ENCODE measurements at regions not wholly inside any gene's neighbourhood (a gene's known extent, or its start where the extent isn't known, plus 50 kb on each side); places are given as distances from the start of the nearest gene placed in this dataset.

GRCh38 chr22:27144321-27144720 is 486.9 kb downstream of the MIAT start:
- TF ChIP-seq POLR2A (IDR thresholded peaks at IDR 0.05), result no peak
- TF ChIP-seq, protein P1, sequence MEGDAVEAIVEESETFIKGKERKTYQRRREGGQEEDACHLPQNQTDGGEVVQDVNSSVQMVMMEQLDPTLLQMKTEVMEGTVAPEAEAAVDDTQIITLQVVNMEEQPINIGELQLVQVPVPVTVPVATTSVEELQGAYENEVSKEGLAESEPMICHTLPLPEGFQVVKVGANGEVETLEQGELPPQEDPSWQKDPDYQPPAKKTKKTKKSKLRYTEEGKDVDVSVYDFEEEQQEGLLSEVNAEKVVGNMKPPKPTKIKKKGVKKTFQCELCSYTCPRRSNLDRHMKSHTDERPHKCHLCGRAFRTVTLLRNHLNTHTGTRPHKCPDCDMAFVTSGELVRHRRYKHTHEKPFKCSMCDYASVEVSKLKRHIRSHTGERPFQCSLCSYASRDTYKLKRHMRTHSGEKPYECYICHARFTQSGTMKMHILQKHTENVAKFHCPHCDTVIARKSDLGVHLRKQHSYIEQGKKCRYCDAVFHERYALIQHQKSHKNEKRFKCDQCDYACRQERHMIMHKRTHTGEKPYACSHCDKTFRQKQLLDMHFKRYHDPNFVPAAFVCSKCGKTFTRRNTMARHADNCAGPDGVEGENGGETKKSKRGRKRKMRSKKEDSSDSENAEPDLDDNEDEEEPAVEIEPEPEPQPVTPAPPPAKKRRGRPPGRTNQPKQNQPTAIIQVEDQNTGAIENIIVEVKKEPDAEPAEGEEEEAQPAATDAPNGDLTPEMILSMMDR (IDR thresholded peaks at IDR 0.05), result no peak

Measured in stomach (tissue), 4 donors.